ENCODE measurements at regions not wholly inside any gene's neighbourhood (a gene's known extent, or its start where the extent isn't known, plus 50 kb on each side); places are given as distances from the start of the nearest gene placed in this dataset.

DNA sequence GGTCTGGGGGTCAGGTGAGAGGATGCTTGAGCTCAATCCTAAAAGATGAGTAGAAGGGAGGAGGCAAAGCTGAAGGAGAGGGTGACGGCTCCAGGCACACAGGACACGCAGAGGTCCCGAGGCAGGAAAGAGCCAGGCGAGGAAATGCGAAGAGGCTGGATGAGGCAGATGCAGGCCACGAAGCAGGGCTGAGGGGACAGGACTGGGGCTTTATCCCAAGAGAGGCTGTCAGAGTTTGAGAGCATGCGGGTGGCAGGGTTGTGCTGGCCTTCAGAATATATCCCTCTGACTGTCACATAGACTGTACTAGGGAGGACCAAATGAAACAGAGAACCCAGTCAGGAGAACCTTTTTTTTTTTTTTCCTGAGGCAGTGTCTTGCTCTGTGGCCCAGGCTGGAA lies 100.2 kb downstream of the RMI2 start:
- no peak overlapping the region for H3K27ac Mint-ChIP-seq
- H3K4me1 Mint-ChIP-seq (ENCODE audit: low read depth): no peaks in the 10 kb centered on the region

GRCh38 chr16:11446566-11447119 lies 101.4 kb downstream of the RMI2 start:
- no peaks in the 10 kb centered on the region for H3K9me3 Mint-ChIP-seq (ENCODE audit: low read depth)
- H3K36me3 Mint-ChIP-seq (ENCODE audit: insufficient read depth): no peaks in the 10 kb centered on the region
- no peak overlapping the region for H3K4me3 Mint-ChIP-seq (ENCODE audit: low read depth)

More for the DNA sequence above, 100.2 kb downstream of the RMI2 start:
- Mint-ChIP-seq H3K36me3 (ENCODE audit: insufficient read depth) (no peaks in the 10 kb centered on the region), H3K27me3 (peaks cover 8% of the 10 kb centered on the region), H3K9me3 (ENCODE audit: low read depth) (peaks cover 2% of the 10 kb centered on the region), H3K4me3 (ENCODE audit: low read depth) (no peak overlapping the region)
- no peak for TF ChIP-seq CTCF (IDR thresholded peaks at IDR 0.05; ENCODE audit: unreplicated experiment)
- no peak for DNase-seq (ENCODE audit: low spot score, unreplicated experiment)

DNA sequence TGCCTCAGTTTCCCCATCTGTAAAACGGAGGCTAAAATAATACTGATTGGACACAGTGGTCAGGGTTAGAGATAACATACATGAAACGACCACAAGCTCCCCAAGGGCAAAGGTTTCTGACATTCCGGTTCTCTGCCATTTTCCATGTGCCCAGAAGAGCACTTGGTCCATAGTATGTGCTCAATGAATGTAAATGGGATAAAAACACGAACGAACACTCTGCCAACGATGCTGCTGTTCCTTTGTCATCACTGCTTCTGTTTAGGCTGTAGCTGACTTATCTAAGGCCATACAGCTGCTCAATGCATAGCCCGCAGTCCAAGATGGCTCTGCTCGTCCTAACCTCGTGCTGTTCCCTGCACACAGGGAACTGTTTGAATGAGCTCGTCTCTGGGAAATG lies 102.0 kb downstream of the RMI2 start:
- no peak for DNase-seq (ENCODE audit: low spot score, unreplicated experiment)
- no peaks in the 10 kb centered on the region for H3K9me3 Mint-ChIP-seq (ENCODE audit: low read depth)
- H3K27ac Mint-ChIP-seq: no peak overlapping the region
- no peak for TF ChIP-seq CTCF (IDR thresholded peaks at IDR 0.05; ENCODE audit: unreplicated experiment)
- H3K36me3 Mint-ChIP-seq (ENCODE audit: insufficient read depth): no peaks in the 10 kb centered on the region
- peaks cover 8% of the 10 kb centered on the region for H3K27me3 Mint-ChIP-seq
- H3K4me1 Mint-ChIP-seq (ENCODE audit: low read depth): no peaks in the 10 kb centered on the region
- H3K4me3 Mint-ChIP-seq (ENCODE audit: low read depth): no peak overlapping the region

More at GRCh38 chr16:11446566-11447119, 101.4 kb downstream of the RMI2 start:
- TF ChIP-seq CTCF (IDR thresholded peaks at IDR 0.05; ENCODE audit: unreplicated experiment): no peak
- Mint-ChIP-seq H3K27ac (no peak overlapping the region), H3K27me3 (peaks cover 8% of the 10 kb centered on the region), H3K4me1 (ENCODE audit: low read depth) (no peaks in the 10 kb centered on the region)
- no peak for DNase-seq (ENCODE audit: low spot score, unreplicated experiment)

- Mint-ChIP-seq H3K4me3 (ENCODE audit: low read depth) (no peak overlapping the region), H3K27ac (no peak overlapping the region), H3K36me3 (ENCODE audit: insufficient read depth) (no peaks in the 10 kb centered on the region)
Observed at GRCh38 chr16:11447836-11448235, 102.6 kb downstream of the RMI2 start.

DNA sequence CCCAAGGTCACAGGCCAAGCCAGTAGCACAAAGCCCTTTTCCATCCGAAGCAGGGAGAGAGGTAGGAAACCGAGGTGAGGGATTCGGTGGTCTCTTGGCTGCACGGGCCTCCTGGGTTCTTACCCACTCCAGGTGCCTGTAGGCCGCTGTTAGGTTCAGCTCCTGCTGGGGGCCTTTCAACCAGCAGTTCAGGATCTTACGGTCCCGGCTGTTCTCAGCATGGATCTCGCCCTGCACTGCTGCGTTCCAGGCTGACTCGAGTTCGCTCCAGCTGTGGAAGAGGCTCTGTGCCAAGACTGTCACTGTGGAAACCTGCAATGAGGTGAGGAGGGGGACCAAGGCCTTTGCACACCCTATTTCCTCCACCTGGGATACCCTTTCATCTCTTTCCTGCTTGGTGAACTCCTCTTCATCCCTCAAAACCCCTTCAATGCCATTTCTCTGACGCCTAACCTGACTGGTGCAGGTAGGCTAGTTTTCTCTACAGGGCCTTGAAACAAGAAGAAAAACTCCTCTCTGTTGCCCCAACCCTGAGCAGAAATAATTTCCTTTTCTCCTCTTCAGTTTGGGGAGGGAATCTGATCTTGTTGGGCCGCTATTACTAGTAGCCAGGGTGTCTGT lies 103.6 kb downstream of the RMI2 start:
- DNase-seq (ENCODE audit: low spot score, unreplicated experiment): no peak
- no peak overlapping the region for H3K27ac Mint-ChIP-seq
- H3K4me1 Mint-ChIP-seq (ENCODE audit: low read depth): peaks cover 2% of the 10 kb centered on the region
- no peak for TF ChIP-seq CTCF (IDR thresholded peaks at IDR 0.05; ENCODE audit: unreplicated experiment)
- peaks cover 17% of the 10 kb centered on the region for H3K27me3 Mint-ChIP-seq
- no peaks in the 10 kb centered on the region for H3K9me3 Mint-ChIP-seq (ENCODE audit: low read depth)
- H3K36me3 Mint-ChIP-seq (ENCODE audit: insufficient read depth): no peaks in the 10 kb centered on the region
- no peak overlapping the region for H3K4me3 Mint-ChIP-seq (ENCODE audit: low read depth)

More at GRCh38 chr16:11447836-11448235, 102.6 kb downstream of the RMI2 start:
- no peak for TF ChIP-seq CTCF (IDR thresholded peaks at IDR 0.05; ENCODE audit: unreplicated experiment)
- peaks cover under 1% of the 10 kb centered on the region for H3K4me1 Mint-ChIP-seq (ENCODE audit: low read depth)
- H3K9me3 Mint-ChIP-seq (ENCODE audit: low read depth): no peaks in the 10 kb centered on the region
- H3K27me3 Mint-ChIP-seq: peaks cover 9% of the 10 kb centered on the region
- no peak for DNase-seq (ENCODE audit: low spot score, unreplicated experiment)
